ENCODE measurements at regions not wholly inside any gene's neighbourhood (a gene's known extent, or its start where the extent isn't known, plus 50 kb on each side); places are given as distances from the start of the nearest gene placed in this dataset.

DNA sequence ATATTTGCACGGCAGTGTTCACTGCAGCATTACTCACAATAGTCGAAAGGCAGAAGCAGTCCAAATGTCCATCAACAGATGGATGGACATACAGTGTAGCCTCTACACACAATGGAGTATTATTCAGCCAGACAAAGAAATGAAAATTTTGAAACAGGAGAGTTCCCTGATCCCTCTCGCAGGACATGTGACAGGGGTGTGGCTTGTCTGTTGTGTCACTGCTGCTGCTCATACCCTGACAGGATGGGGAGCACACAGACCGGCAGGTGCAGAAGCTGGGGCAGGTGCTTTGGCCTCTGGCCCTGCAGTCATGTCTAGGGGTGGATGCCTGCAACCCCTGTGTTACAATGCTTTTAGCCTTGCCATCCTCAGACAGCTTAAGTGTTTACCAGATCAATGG, 204.3 kb downstream of the EFNB2 start:
- no peak for DNase-seq
- H3K27ac Mint-ChIP-seq: no peak overlapping the region

DNA sequence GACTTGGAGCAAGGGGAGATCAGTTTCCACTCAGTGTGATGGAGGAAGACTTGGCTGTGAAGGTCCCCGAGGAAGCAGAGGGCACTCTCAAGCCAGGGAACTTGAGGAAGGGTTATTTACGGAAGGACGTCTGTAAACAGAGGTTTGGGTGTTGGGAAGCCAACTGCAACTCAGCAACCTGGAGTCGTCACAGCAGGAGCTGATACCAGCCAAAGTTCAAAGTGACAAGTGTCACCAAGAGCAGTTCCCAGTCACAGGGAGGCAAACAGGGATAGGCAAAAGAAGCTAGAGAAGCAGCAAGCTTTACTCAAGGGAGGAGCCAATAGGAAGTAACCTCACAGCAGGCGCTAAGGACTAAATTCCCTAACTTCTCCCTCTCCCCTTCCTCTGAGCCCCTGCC, 205.5 kb downstream of the EFNB2 start:
- no peaks in the 10 kb centered on the region for H3K4me1 Mint-ChIP-seq (ENCODE audit: low read depth)
- H3K36me3 Mint-ChIP-seq (ENCODE audit: low read depth): no peaks in the 10 kb centered on the region
- no peak overlapping the region for H3K4me3 Mint-ChIP-seq
- TF ChIP-seq CTCF (IDR thresholded peaks at IDR 0.05): no peak
- H3K27ac Mint-ChIP-seq: no peak overlapping the region
- no peaks in the 10 kb centered on the region for H3K9me3 Mint-ChIP-seq
- H3K27me3 Mint-ChIP-seq (ENCODE audit: insufficient read depth): peaks cover 15% of the 10 kb centered on the region
- DNase-seq: no peak

More for the DNA sequence above, 204.3 kb downstream of the EFNB2 start:
- no peak overlapping the region for H3K4me3 Mint-ChIP-seq
- H3K4me1 Mint-ChIP-seq (ENCODE audit: low read depth): no peaks in the 10 kb centered on the region
- no peak for TF ChIP-seq CTCF (IDR thresholded peaks at IDR 0.05)
- H3K9me3 Mint-ChIP-seq: no peaks in the 10 kb centered on the region
- no peaks in the 10 kb centered on the region for H3K36me3 Mint-ChIP-seq (ENCODE audit: low read depth)
- peaks cover 17% of the 10 kb centered on the region for H3K27me3 Mint-ChIP-seq (ENCODE audit: insufficient read depth)

DNA sequence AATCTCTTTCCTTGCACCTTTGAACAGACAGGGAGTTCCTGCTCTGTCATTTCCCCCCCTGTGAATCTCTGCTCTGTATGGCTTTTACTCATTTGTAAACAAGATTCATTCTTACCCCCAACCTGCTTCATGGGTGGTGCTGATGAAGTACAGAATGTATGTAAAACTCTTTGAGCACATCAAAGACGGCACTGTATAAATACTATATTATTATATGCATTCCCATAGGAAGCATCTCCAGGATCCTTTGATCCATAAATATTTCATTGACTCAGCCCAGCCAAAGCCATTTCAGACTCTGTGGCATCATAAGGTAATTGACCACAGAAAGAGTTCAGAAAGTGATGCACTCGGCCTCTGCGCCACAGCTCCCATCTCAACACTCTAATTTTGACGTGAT, 208.7 kb downstream of the EFNB2 start:
- Mint-ChIP-seq H3K27me3 (ENCODE audit: insufficient read depth) (peaks cover 12% of the 10 kb centered on the region), H3K27ac (no peak overlapping the region), H3K4me3 (no peak overlapping the region), H3K4me1 (ENCODE audit: low read depth) (no peaks in the 10 kb centered on the region), H3K9me3 (peaks cover 24% of the 10 kb centered on the region), H3K36me3 (ENCODE audit: low read depth) (peaks cover 8% of the 10 kb centered on the region)
- DNase-seq: no peak
- TF ChIP-seq CTCF (IDR thresholded peaks at IDR 0.05): no peak

DNA sequence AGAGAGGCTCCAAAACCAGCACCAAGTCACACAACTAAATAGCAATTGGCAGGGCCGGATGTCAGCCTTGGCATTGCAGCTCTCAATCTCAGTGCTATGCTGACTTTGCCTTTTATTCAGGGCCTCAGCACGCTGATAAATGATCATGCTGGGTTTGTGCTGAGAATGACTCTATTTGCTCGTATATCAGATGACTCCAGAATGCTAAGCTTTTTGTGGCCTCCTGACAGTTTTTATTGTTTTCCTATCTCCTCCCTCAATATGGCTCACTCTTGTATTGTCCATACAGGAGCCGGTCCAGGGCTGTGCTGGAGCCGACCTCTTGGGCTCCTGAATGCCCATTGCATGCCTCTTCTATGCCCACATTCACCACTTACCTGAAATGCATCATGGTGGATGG, 211.0 kb downstream of the EFNB2 start:
- TF ChIP-seq CTCF (IDR thresholded peaks at IDR 0.05): no peak
- no peak for DNase-seq
- H3K27me3 Mint-ChIP-seq (ENCODE audit: insufficient read depth): peaks cover 4% of the 10 kb centered on the region
- peaks cover 5% of the 10 kb centered on the region for H3K4me1 Mint-ChIP-seq (ENCODE audit: low read depth)
- no peak overlapping the region for H3K4me3 Mint-ChIP-seq
- peaks cover 10% of the 10 kb centered on the region for H3K36me3 Mint-ChIP-seq (ENCODE audit: low read depth)
- H3K9me3 Mint-ChIP-seq: peaks cover 26% of the 10 kb centered on the region
- no peak overlapping the region for H3K27ac Mint-ChIP-seq

DNA sequence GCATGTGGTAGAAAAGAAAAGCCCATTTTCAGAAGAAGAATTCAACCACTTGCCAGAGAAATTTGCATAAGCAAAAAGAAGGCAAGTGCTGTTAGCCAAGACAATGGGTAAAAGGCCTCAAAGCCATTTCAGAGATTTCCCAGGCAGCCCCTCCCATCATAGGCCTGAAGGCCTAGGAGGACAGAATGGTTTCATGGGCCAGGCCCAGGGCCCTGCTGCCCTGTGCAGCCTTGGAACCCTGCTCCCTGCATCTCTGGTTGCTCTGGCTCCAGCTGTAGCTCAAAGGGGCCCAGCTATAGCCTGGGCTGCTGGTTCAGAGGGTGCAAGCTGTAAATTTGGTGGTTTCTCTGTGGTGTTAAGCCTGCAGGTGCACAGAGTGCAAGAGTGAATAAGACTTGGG, 212.8 kb downstream of the EFNB2 start:
- peaks cover 4% of the 10 kb centered on the region; the same call in 1 of the 2 replicates for H3K27me3 Mint-ChIP-seq (ENCODE audit: insufficient read depth)
- H3K4me1 Mint-ChIP-seq (ENCODE audit: low read depth): peaks cover 14% of the 10 kb centered on the region
- TF ChIP-seq CTCF (IDR thresholded peaks at IDR 0.05): no peak
- H3K9me3 Mint-ChIP-seq: peaks cover 26% of the 10 kb centered on the region
- no peak for DNase-seq
- no peak overlapping the region for H3K4me3 Mint-ChIP-seq
- peaks cover 10% of the 10 kb centered on the region for H3K36me3 Mint-ChIP-seq (ENCODE audit: low read depth)
- no peak overlapping the region for H3K27ac Mint-ChIP-seq

DNA sequence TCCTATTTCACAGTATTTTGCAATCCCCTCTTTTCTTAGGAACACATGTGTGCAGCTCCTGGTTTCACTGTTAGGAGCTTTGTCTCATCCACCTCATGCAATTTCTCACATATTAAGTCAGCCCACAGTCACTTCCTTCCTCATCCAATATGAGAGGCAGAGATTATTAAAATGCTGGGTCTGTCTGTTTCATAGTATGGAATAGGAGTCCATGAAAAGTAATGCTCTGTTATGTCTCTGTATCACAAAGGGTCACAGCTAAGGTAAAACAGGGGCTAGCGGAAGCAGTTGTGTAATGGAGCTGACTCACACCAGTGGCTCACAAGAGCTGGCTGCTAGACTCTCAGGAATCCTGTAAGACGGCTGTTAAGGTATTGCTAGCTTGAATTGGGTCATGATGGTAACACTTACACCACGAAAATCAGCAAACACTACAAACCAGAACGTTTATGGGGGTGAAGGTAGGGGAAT, 216.5 kb downstream of the EFNB2 start:
- TF ChIP-seq CTCF (IDR thresholded peaks at IDR 0.05): no peak
- no peak overlapping the region for H3K4me3 Mint-ChIP-seq
- DNase-seq: peak; percentile 62
- H3K27me3 Mint-ChIP-seq (ENCODE audit: insufficient read depth): peaks cover 10% of the 10 kb centered on the region
- peaks cover 10% of the 10 kb centered on the region for H3K36me3 Mint-ChIP-seq (ENCODE audit: low read depth)
- H3K27ac Mint-ChIP-seq: no peak overlapping the region
- peaks cover 14% of the 10 kb centered on the region for H3K4me1 Mint-ChIP-seq (ENCODE audit: low read depth)
- peaks cover 24% of the 10 kb centered on the region for H3K9me3 Mint-ChIP-seq
